RWPE2 (cell line): ENCODE measurements at regions not wholly inside any gene's neighbourhood (a gene's known extent, or its start where the extent isn't known, plus 50 kb on each side); places are given as distances from the start of the nearest gene placed in this dataset.

ENCODE experiments used
- ATAC-seq: fragments of 200-7000 bp; cut with Tn5 transposase; 3 replicates; pipeline ENCODE4 v1.9.1; 2021; ENCODE audit warnings: low read depth
- DNase-seq: peaks from one replicate; pipeline ENCODE4 v3.0.0-alpha.2; 2020; ENCODE audit warnings: low spot score
- H3K27ac ChIP-seq: fragments of 450-650 bp; 2 replicates; pipeline ENCODE4 v1.5.1; 2017; ENCODE audit warnings: mild to moderate bottlenecking; ENCODE audit not compliant: poor library complexity, severe bottlenecking
- H3K27me3 ChIP-seq: fragments of 250-450 bp; sonication (Bioruptor Pico); 2 replicates; pipeline ENCODE4 v1.5.1; 2021; ENCODE audit warnings: mild to moderate bottlenecking, moderate library complexity; ENCODE audit not compliant: insufficient read depth, poor library complexity, severe bottlenecking
- H3K36me3 ChIP-seq: fragments of 250-450 bp; sonication (Bioruptor Pico); 2 replicates; pipeline ENCODE4 v1.5.1; 2020; ENCODE audit warnings: low read depth, mild to moderate bottlenecking, moderate library complexity
- H3K4me1 ChIP-seq: fragments of 250-450 bp; sonication (Bioruptor Pico); 2 replicates; pipeline ENCODE4 v1.5.1; 2021; ENCODE audit warnings: mild to moderate bottlenecking, moderate library complexity; ENCODE audit not compliant: insufficient read depth, poor library complexity, severe bottlenecking
- H3K4me3 ChIP-seq: fragments of 250-450 bp; sonication (Bioruptor Pico); 2 replicates; pipeline ENCODE4 v1.5.1; 2021; ENCODE audit warnings: mild to moderate bottlenecking, moderate library complexity; ENCODE audit not compliant: severe bottlenecking
- H3K9me3 ChIP-seq: fragments of 250-450 bp; sonication (Bioruptor Pico); 2 replicates; pipeline ENCODE4 v1.5.1; 2021; ENCODE audit warnings: mild to moderate bottlenecking, moderate library complexity; ENCODE audit not compliant: severe bottlenecking
- CTCF ChIP-seq: fragments of 450-650 bp; IDR thresholded peaks from one replicate; pipeline ENCODE4 v1.5.1; 2017; ENCODE audit warnings: mild to moderate bottlenecking, moderate library complexity; ENCODE audit not compliant: poor library complexity, severe bottlenecking

- no peaks in the 10 kb centered on the region for H3K36me3 ChIP-seq
- DNase-seq, result no peak
- no peak for ATAC-seq
- H3K27ac ChIP-seq, result no peak overlapping the region
- H3K4me1 ChIP-seq, result no peaks in the 10 kb centered on the region
- H3K27me3 ChIP-seq, result no peaks in the 10 kb centered on the region
- no peak for TF ChIP-seq CTCF
- no peaks in the 10 kb centered on the region for H3K9me3 ChIP-seq
- H3K4me3 ChIP-seq, result no peak overlapping the region
These were observed 860.8 kb upstream of the DIAPH2 start for GRCh38 chrX:95823796-95824195.

- ATAC-seq, result no peak
- H3K4me3 ChIP-seq, result no peak overlapping the region
- no peak for DNase-seq
- TF ChIP-seq CTCF, result no peak
- no peaks in the 10 kb centered on the region for H3K36me3 ChIP-seq
- no peaks in the 10 kb centered on the region for H3K27me3 ChIP-seq
- H3K9me3 ChIP-seq, result no peaks in the 10 kb centered on the region
- H3K4me1 ChIP-seq, result no peaks in the 10 kb centered on the region
- H3K27ac ChIP-seq, result no peak overlapping the region
These were observed 849.4 kb upstream of the DIAPH2 start for GRCh38 chrX:95835223-95835622.

GRCh38 chrX:95836517-95836916 lies 848.1 kb upstream of the DIAPH2 start:
- no peak for DNase-seq
- TF ChIP-seq CTCF, result no peak
- Histone ChIP-seq H3K4me3 (no peak overlapping the region), H3K4me1 (no peaks in the 10 kb centered on the region), H3K9me3 (no peaks in the 10 kb centered on the region), H3K36me3 (no peaks in the 10 kb centered on the region), H3K27ac (no peak overlapping the region), H3K27me3 (no peaks in the 10 kb centered on the region)
- no peak for ATAC-seq

- no peaks in the 10 kb centered on the region for H3K9me3 ChIP-seq
- H3K27me3 ChIP-seq, result no peaks in the 10 kb centered on the region
- H3K4me3 ChIP-seq, result no peak overlapping the region
- no peak overlapping the region for H3K27ac ChIP-seq
- no peak for ATAC-seq
- no peaks in the 10 kb centered on the region for H3K36me3 ChIP-seq
- no peak for TF ChIP-seq CTCF
- no peak for DNase-seq
- H3K4me1 ChIP-seq, result no peaks in the 10 kb centered on the region
These were observed 842.8 kb upstream of the DIAPH2 start for GRCh38 chrX:95841863-95842262.

GRCh38 chrX:95860127-95860526 lies 824.5 kb upstream of the DIAPH2 start:
- H3K4me1 ChIP-seq, result no peaks in the 10 kb centered on the region
- no peaks in the 10 kb centered on the region for H3K27me3 ChIP-seq
- H3K9me3 ChIP-seq, result no peaks in the 10 kb centered on the region
- ATAC-seq (no peak), DNase-seq (no peak)
- no peak for TF ChIP-seq CTCF
- no peaks in the 10 kb centered on the region for H3K36me3 ChIP-seq
- H3K27ac ChIP-seq, result no peak overlapping the region
- H3K4me3 ChIP-seq, result no peak overlapping the region
